H7 (cell line): ENCODE measurements at regions not wholly inside any gene's neighbourhood (a gene's known extent, or its start where the extent isn't known, plus 50 kb on each side); places are given as distances from the start of the nearest gene placed in this dataset.
"Not testable (repeated sequence)": the region's sequence is repeated elsewhere in the genome, so short reads cannot be mapped to it uniquely, and the experiment has no call there.

ENCODE experiments used
- DNase-seq: peaks from one replicate; pipeline ENCODE4 v3.0.0; 2012
- H3K27me3 ChIP-seq: 2 replicates; pipeline ENCODE4 v1.6.0; 2011; ENCODE audit warnings: mild to moderate bottlenecking, low read length; ENCODE audit not compliant: control insufficient read depth, insufficient read depth
- H3K36me3 ChIP-seq: replicated peaks from 2 replicates; pipeline ENCODE4 v1.5.1; 2011; ENCODE audit warnings: low read length; ENCODE audit not compliant: control insufficient read depth, insufficient read depth
- H3K4me3 ChIP-seq: 2 replicates; pipeline ENCODE4 v1.5.1; 2011; ENCODE audit warnings: low read depth, mild to moderate bottlenecking, control low read depth, low read length, moderate library complexity; ENCODE audit not compliant: insufficient read depth

GRCh38 chr6:85112540-85112939, 337.3 kb upstream of the NT5E start:
- Histone ChIP-seq H3K27me3 (no peaks in the 10 kb centered on the region), H3K36me3 (no peaks in the 10 kb centered on the region), H3K4me3 (no peak overlapping the region)
- no peak for DNase-seq

DNA sequence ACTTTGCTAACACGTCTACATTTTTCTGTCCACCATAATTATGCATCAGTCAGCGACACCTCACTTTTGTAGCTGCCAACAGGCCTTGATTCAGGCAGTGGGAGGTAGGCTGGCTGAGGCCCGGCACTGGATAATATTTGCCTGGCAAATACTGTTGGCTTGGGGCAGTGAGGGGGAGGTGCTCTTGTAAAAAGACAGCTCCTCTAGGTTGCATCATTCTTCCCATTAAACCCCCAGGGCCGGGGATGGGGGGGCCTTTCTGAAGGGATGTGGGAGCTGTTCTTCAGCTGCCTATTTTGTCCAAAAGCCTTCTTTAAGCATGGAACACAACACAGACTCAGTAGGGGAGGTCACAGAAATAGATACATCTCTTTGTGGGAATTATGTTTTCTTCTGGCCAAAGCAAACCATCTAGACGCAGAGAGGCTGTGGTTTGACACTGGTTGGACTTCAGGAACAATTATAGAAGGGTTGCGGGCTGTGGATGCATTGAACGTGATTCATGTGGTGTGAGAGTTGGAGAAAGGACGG, 338.3 kb upstream of the NT5E start:
- DNase-seq: no peak
- H3K36me3 ChIP-seq: no peaks in the 10 kb centered on the region
- no peak overlapping the region for H3K4me3 ChIP-seq
- H3K27me3 ChIP-seq: no peaks in the 10 kb centered on the region

- DNase-seq: no peak
Measured at GRCh38 chr6:85110943-85111342, 338.9 kb upstream of the NT5E start.

GRCh38 chr6:85107701-85108100, 342.2 kb upstream of the NT5E start:
- H3K36me3 ChIP-seq: no peaks in the 10 kb centered on the region
- DNase-seq: no peak
- H3K27me3 ChIP-seq: no peaks in the 10 kb centered on the region
- no peak overlapping the region for H3K4me3 ChIP-seq

More at GRCh38 chr6:85110943-85111342, 338.9 kb upstream of the NT5E start:
- no peaks in the 10 kb centered on the region for H3K27me3 ChIP-seq
- H3K36me3 ChIP-seq: no peaks in the 10 kb centered on the region
- H3K4me3 ChIP-seq: no peak overlapping the region

- Histone ChIP-seq H3K27me3 (no peaks in the 10 kb centered on the region), H3K4me3 (no peak overlapping the region), H3K36me3 (no peaks in the 10 kb centered on the region)
- DNase-seq: no peak
Measured at GRCh38 chr6:85096976-85097375, 332.6 kb upstream of the TBX18 start.

DNA sequence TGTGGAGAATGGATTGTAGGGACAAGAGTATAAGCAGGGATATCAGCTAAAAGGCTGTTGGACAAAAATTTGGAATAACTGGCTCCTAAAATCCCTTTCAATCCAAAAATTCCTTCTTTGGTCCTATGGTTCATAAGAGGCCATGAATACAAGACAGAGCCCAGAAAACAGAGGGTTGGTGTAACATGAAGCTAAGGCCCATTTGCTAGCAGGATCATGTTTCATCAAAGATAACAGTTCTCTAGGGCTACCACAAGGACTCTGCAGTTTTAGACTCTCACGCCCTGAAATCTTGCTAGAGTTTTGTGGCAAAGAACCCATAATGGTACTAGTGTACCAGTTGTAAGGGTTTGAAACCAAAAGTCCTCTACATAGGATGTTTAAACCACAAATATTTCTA, 327.8 kb upstream of the TBX18 start:
- no peaks in the 10 kb centered on the region for H3K36me3 ChIP-seq
- DNase-seq: no peak
- H3K27me3 ChIP-seq: no peaks in the 10 kb centered on the region
- no peak overlapping the region for H3K4me3 ChIP-seq

DNA sequence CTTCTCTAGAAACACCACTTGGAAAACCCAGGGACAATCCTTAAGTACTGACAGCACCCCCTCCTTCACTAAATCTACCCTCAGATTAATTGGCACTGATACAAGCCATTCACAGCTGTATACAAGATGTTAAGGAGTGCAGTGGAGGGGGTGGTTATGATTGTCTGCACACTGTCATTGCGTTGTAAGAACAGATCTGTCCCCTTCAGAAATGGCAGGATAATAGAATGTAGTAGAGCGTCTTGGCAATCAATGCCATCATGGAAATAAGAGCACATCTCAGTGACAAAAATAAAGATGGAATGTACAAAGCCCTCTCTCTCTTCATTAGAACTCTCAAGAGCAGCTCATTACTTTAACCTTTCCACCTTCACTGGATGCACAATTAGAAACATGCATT, 324.9 kb upstream of the TBX18 start:
- Histone ChIP-seq H3K4me3 (no peak overlapping the region), H3K27me3 (no peaks in the 10 kb centered on the region), H3K36me3 (no peaks in the 10 kb centered on the region)
- no peak for DNase-seq

DNA sequence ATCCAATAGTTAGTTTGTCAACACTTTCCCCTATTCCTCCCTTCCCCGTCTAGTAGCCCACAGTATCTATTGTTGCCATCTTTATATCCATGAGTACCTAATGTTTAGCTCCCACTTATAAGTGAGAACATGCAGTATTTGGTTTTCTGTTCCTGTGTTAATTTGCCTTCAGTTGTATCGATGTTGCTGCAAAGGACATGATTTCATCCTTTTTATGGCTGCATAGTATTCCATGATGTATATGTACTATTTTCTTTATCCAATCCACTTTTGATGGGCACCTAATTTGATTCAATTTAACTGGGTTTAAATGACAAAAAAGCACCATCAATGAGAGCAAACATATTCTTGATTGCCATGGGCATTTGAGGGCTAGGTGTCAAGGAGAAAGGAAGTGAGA, 321.5 kb upstream of the TBX18 start:
- H3K27me3 ChIP-seq: no peaks in the 10 kb centered on the region
- no peak for DNase-seq
- no peak overlapping the region for H3K4me3 ChIP-seq
- no peaks in the 10 kb centered on the region for H3K36me3 ChIP-seq

GRCh38 chr6:85081102-85081501, 316.7 kb upstream of the TBX18 start:
- no peak overlapping the region for H3K4me3 ChIP-seq
- DNase-seq: no peak
- no peaks in the 10 kb centered on the region for H3K27me3 ChIP-seq

GRCh38 chr6:85079761-85080160, 315.4 kb upstream of the TBX18 start:
- no peak for DNase-seq
- Histone ChIP-seq H3K27me3 (no peaks in the 10 kb centered on the region), H3K36me3 (no peaks in the 10 kb centered on the region), H3K4me3 (no peak overlapping the region)

More at GRCh38 chr6:85081102-85081501, 316.7 kb upstream of the TBX18 start:
- H3K36me3 ChIP-seq: no peaks in the 10 kb centered on the region

DNA sequence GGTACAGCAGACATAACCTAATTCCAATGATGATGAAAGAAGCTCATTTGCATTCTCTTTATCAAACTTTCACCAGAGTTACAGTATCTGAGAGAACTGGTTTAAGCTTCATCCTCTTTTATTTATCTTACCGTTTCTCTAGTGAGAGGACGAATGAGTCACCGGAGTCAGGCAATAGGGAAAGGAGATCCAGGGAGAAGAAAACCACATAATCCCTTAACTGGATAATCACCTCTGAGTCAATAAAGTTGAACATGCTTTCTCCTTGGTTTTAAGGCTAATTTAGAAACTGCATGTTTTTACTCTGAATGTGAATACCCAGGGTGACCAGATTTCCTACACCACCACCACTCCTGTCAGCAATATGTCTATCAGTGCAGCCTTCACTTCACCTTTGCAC, 313.7 kb upstream of the TBX18 start:
- no peaks in the 10 kb centered on the region for H3K36me3 ChIP-seq
- DNase-seq: no peak
- H3K4me3 ChIP-seq: no peak overlapping the region
- no peaks in the 10 kb centered on the region for H3K27me3 ChIP-seq

DNA sequence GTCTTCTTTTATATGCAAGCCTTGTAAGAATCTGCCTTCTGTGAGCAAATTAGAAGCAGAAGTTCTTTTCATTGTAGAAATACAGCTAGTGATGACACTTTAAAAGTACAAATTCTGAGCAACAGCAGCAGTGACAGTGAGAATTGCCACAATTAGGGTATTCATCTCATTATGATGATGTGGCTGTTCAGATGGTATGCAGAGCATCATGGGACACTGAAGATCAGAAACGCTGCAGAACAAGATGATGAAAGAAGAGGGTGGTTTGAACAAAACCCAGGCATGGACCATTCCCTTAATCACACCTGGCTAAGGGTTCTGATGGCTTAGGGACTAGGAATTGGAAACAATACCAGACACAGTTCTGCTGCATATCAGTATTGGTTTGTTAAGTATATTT, 312.7 kb upstream of the TBX18 start:
- H3K4me3 ChIP-seq: no peak overlapping the region
- no peak for DNase-seq
- no peaks in the 10 kb centered on the region for H3K27me3 ChIP-seq
- H3K36me3 ChIP-seq: no peaks in the 10 kb centered on the region

DNA sequence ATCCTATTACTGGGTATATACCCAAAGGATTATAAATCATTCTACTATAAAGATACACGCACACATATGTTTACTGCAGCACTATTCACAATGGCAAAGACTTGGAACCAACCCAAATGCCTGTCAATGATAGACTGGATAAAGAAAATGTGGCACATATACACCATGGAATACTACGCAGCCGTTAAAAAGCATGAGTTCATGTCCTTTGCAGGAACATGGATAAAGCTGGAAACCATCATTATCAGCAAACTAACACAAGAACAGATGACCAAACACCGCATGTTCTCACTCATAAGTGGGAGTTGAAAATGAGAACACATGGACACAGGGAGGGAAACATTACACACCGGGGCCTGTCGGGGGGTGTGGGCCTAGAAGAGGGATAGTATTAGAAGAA, 307.4 kb upstream of the TBX18 start:
- DNase-seq, H3K4me3 ChIP-seq: not testable (repeated sequence)

DNA sequence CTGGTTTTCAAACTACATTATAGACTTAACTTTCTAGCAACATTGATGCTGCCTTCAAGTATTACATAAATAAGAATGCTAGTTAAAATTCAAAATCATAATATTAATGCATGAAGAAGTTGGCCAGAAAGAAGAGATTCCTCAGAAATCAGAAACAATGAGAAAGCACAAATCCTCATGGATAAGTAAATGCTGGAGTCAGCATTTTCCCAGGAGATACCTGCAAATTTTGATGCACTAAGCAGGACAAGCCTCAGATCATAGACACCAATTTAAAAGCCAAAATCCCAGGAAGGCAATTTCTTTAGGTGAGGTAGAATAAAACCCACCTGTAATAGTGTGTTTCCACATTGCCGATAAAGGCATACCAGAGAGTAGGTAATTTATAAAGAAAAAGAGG, 305.2 kb upstream of the TBX18 start:
- Histone ChIP-seq H3K27me3 (no peaks in the 10 kb centered on the region), H3K36me3 (no peaks in the 10 kb centered on the region), H3K4me3 (no peak overlapping the region)
- no peak for DNase-seq

More for the DNA sequence above, 307.4 kb upstream of the TBX18 start:
- H3K36me3 ChIP-seq, H3K27me3 ChIP-seq: not testable (repeated sequence)

- DNase-seq: no peak
- no peak overlapping the region for H3K4me3 ChIP-seq
- H3K36me3 ChIP-seq: no peaks in the 10 kb centered on the region
- no peaks in the 10 kb centered on the region for H3K27me3 ChIP-seq
Measured at GRCh38 chr6:85068221-85068620, 303.8 kb upstream of the TBX18 start.

- Histone ChIP-seq H3K27me3 (no peaks in the 10 kb centered on the region), H3K36me3 (no peaks in the 10 kb centered on the region), H3K4me3 (no peak overlapping the region)
- DNase-seq: no peak
Measured at GRCh38 chr6:85066266-85066665, 301.9 kb upstream of the TBX18 start.
